Activated naive CD4-positive, alpha-beta T cell treated with anti-CD3 and anti-CD28 coated beads for 36 hours (primary cell): ENCODE measurements at regions not wholly inside any gene's neighbourhood (a gene's known extent, or its start where the extent isn't known, plus 50 kb on each side); places are given as distances from the start of the nearest gene placed in this dataset.
A peak's percentile ranks its signal among the peaks of the same experiment; 100 is the strongest.

Source experiments
- CTCF ChIA-PET: fragments of 350-600 bp; sonication (Branson Sonifier 250); formaldehyde crosslinking; loops from one replicate; lab custom pipeline; 2021; ENCODE audit warnings: antibody characterized with exemption; lab: Charles Lee
- DNase-seq: peaks from one replicate; pipeline ENCODE4 v3.0.0-alpha.2; 2020
- H3K27ac Mint-ChIP-seq: one replicate; pipeline ENCODE4 v1.8.0; 2021; ENCODE audit warnings: mild to moderate bottlenecking, mixed read lengths
- H3K27me3 Mint-ChIP-seq: one replicate; pipeline ENCODE4 v1.8.0; 2021; ENCODE audit warnings: low read depth, mixed read lengths
- H3K36me3 Mint-ChIP-seq: one replicate; pipeline ENCODE4 v1.8.0; 2021; ENCODE audit warnings: low read depth, mixed read lengths
- H3K4me1 Mint-ChIP-seq: one replicate; pipeline ENCODE4 v1.8.0; 2021; ENCODE audit warnings: low read depth, mixed read lengths
- H3K4me3 Mint-ChIP-seq: one replicate; pipeline ENCODE4 v1.8.0; 2021; ENCODE audit warnings: mild to moderate bottlenecking, moderate library complexity, mixed read lengths
- H3K9me3 Mint-ChIP-seq: one replicate; pipeline ENCODE4 v1.8.0; 2021; ENCODE audit warnings: mixed read lengths
- intact Hi-C: fragments of 100-400 bp; cut with micrococcal nuclease; formaldehyde crosslinking; loops from one replicate; pipeline ENCODE4 v1.15.1; 2023

DNA sequence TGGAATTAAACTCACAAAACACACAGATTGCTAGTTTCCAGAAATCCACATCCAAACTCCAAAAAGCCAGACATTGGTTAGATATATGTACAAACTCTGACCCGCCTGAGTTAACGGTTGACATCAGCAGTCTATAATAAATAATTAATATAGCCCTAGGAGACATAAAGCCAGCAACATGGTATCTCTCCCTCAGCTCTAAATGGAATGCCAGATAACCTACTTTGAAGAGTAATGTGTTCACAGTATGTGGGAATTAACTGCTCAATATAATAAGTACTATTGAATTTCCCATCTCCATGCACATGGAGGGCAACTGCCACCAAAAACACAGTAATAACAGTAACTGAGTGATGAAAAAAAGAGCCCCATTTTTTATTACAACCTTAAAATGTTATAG, 383.2 kb downstream of the CD83 start:
- Mint-ChIP-seq H3K27ac (no peak overlapping the region), H3K4me3 (no peak overlapping the region), H3K27me3 (peaks cover 2% of the 10 kb centered on the region), H3K36me3 (no peaks in the 10 kb centered on the region), H3K4me1 (peaks cover 3% of the 10 kb centered on the region), H3K9me3 (peaks cover 6% of the 10 kb centered on the region)
- CTCF ChIA-PET: no interaction called here
- DNase-seq: no peak
- intact Hi-C loops: no loop called here

GRCh38 chr6:14501240-14501639, 383.7 kb downstream of the CD83 start:
- CTCF ChIA-PET: no interaction called here
- intact Hi-C loops: no loop called here
- H3K27ac Mint-ChIP-seq: no peak overlapping the region
- peaks cover 4% of the 10 kb centered on the region for H3K9me3 Mint-ChIP-seq
- H3K4me3 Mint-ChIP-seq: no peak overlapping the region
- peaks cover 2% of the 10 kb centered on the region for H3K27me3 Mint-ChIP-seq
- DNase-seq: no peak
- H3K4me1 Mint-ChIP-seq: peaks cover 6% of the 10 kb centered on the region
- H3K36me3 Mint-ChIP-seq: no peaks in the 10 kb centered on the region

- Mint-ChIP-seq H3K27me3 (peaks cover 1% of the 10 kb centered on the region), H3K36me3 (no peaks in the 10 kb centered on the region), H3K4me3 (no peak overlapping the region), H3K4me1 (peaks cover 11% of the 10 kb centered on the region), H3K9me3 (no peaks in the 10 kb centered on the region), H3K27ac (no peak overlapping the region)
- intact Hi-C loops: no loop called here
- DNase-seq: no peak
- CTCF ChIA-PET: no interaction called here
These were observed 384.3 kb downstream of the CD83 start for GRCh38 chr6:14501914-14502313.

DNA sequence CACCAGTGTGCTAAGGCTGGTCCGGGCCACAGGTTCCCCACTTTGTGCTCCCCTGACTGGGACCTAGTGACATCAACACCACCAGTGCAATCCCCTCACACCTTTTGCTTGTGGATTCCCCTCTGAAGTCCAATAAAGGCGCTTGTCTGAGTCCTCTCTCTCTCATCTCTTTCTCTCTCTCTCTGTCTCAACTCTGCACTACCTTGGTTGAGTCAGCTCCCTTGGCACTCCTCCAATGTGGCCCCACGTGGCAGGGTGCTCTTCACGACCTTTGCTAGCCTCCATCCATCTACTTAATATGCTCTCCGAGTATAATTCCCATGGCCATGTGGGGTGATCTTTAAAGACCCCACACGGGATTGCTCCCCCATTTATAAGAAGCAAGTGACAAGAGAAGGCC, 385.0 kb downstream of the CD83 start:
- H3K27ac Mint-ChIP-seq: no peak overlapping the region
- peak; percentile 14 for DNase-seq
- no peaks in the 10 kb centered on the region for H3K27me3 Mint-ChIP-seq
- intact Hi-C loops: no loop called here
- peaks cover 14% of the 10 kb centered on the region for H3K4me1 Mint-ChIP-seq
- no peaks in the 10 kb centered on the region for H3K9me3 Mint-ChIP-seq
- no peak overlapping the region for H3K4me3 Mint-ChIP-seq
- CTCF ChIA-PET: no interaction called here
- no peaks in the 10 kb centered on the region for H3K36me3 Mint-ChIP-seq

- CTCF ChIA-PET: interaction anchor here (0.6 kb wide), 2 partner anchors 15 to 636 kb away, joined by 3 to 5 read pairs; no protein-coding TSS in a partner anchor
- no peaks in the 10 kb centered on the region for H3K36me3 Mint-ChIP-seq
- DNase-seq: no peak
- H3K27ac Mint-ChIP-seq: no peak overlapping the region
- H3K4me1 Mint-ChIP-seq: peaks cover 14% of the 10 kb centered on the region
- no peaks in the 10 kb centered on the region for H3K27me3 Mint-ChIP-seq
- intact Hi-C loops: no loop called here
- no peak overlapping the region for H3K4me3 Mint-ChIP-seq
- no peaks in the 10 kb centered on the region for H3K9me3 Mint-ChIP-seq
These were observed 387.8 kb downstream of the CD83 start for GRCh38 chr6:14505401-14505800.

DNA sequence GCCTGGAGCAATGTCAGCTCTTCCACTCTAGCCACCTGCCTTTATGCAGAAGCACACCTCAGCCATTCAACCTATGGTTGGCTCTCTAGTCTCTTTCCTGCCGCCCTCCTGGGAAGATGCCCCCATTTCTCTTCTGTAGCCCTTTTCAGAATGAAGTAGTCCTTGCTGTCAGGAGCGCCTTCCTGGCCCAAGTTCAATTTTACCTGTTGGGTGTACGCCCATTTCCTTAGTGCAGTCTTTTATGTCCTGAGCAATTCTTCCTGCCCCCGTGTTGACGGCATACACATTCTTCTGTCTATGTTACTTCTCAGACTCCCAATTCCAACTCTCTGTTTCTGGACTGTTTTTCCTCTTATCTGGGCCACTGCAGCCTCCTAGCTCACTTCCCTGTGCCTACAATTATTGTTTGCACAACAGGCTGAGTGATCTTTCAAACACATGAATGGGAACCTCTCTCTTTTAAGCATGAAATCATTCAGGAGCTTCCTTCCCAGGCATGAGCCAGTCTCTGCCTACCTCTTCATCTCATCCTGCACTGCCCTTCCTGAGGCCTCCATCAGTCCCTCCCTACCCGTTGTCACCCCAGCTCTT, 389.2 kb downstream of the CD83 start:
- Mint-ChIP-seq H3K9me3 (no peaks in the 10 kb centered on the region), H3K4me3 (no peak overlapping the region), H3K4me1 (peaks cover 14% of the 10 kb centered on the region), H3K27ac (no peak overlapping the region), H3K27me3 (no peaks in the 10 kb centered on the region), H3K36me3 (no peaks in the 10 kb centered on the region)
- intact Hi-C loops: no loop called here
- CTCF ChIA-PET: interaction anchor here (0.5 kb wide), 1 partner anchor 178 kb away, joined by 5 read pairs; no protein-coding TSS in a partner anchor
- DNase-seq: no peak

DNA sequence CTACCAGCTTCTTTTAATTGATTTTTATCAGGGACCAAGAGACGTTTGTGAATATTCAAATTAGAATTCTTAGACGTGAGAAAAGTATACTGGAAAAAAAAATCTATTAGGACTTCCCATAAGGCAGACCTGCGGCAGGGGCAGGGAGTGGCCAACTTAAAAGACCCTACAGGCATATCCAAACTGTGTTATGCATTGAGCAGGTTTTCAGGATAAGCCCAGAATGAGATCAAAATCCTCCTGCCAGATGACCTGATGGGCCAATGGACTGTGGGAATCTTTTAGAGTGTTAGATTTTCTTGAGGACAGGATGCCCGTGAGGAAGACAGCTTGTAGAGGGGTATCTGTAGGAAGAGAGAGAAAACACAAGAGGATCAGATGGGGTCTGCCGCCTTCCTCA, 391.5 kb downstream of the CD83 start:
- no peak overlapping the region for H3K4me3 Mint-ChIP-seq
- CTCF ChIA-PET: interaction anchor here (0.6 to 1.0 kb wide), 2 partner anchors 39 to 901 kb away, joined by 3 read pairs; no protein-coding TSS in a partner anchor
- DNase-seq: no peak
- intact Hi-C loops: no loop called here
- H3K9me3 Mint-ChIP-seq: no peaks in the 10 kb centered on the region
- no peak overlapping the region for H3K27ac Mint-ChIP-seq
- H3K4me1 Mint-ChIP-seq: peaks cover 14% of the 10 kb centered on the region
- H3K27me3 Mint-ChIP-seq: no peaks in the 10 kb centered on the region
- H3K36me3 Mint-ChIP-seq: no peaks in the 10 kb centered on the region

DNA sequence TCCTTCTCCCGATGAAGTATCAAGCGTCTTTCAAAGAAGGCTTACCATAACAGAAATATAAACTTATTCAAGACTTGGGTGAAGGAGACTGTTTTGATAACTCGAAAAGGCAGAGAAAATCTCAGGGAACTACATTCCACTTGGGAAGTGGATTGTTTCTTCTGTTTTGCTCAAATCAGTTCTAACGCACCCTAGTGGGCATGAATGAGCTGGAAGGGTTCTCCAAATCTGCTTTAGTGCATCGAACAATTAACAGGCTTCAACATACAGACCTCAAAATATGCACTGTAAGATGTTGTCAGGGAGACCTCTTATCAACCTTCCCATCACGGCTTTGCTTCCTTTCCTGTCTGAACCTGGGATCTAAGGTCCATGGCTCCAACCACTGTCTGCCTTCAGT, 392.5 kb downstream of the CD83 start:
- H3K36me3 Mint-ChIP-seq: no peaks in the 10 kb centered on the region
- H3K27ac Mint-ChIP-seq: no peak overlapping the region
- H3K4me3 Mint-ChIP-seq: no peak overlapping the region
- intact Hi-C loops: no loop called here
- no peak for DNase-seq
- CTCF ChIA-PET: interaction anchor here (0.6 to 1.0 kb wide), 2 partner anchors 39 to 900 kb away, joined by 3 read pairs; no protein-coding TSS in a partner anchor
- no peaks in the 10 kb centered on the region for H3K9me3 Mint-ChIP-seq
- peaks cover 14% of the 10 kb centered on the region for H3K4me1 Mint-ChIP-seq
- H3K27me3 Mint-ChIP-seq: no peaks in the 10 kb centered on the region

- no peak for DNase-seq
- Mint-ChIP-seq H3K4me3 (no peak overlapping the region), H3K27me3 (no peaks in the 10 kb centered on the region), H3K36me3 (no peaks in the 10 kb centered on the region), H3K27ac (no peak overlapping the region), H3K4me1 (peaks cover 12% of the 10 kb centered on the region), H3K9me3 (no peaks in the 10 kb centered on the region)
- intact Hi-C loops: no loop called here
- CTCF ChIA-PET: no interaction called here
These were observed 393.6 kb downstream of the CD83 start for GRCh38 chr6:14511061-14511586.

GRCh38 chr6:14512246-14512645, 394.7 kb downstream of the CD83 start:
- Mint-ChIP-seq H3K27ac (no peak overlapping the region), H3K4me1 (peaks cover 3% of the 10 kb centered on the region), H3K4me3 (no peak overlapping the region), H3K27me3 (no peaks in the 10 kb centered on the region), H3K9me3 (no peaks in the 10 kb centered on the region), H3K36me3 (no peaks in the 10 kb centered on the region)
- intact Hi-C loops: no loop called here
- CTCF ChIA-PET: no interaction called here
- no peak for DNase-seq

DNA sequence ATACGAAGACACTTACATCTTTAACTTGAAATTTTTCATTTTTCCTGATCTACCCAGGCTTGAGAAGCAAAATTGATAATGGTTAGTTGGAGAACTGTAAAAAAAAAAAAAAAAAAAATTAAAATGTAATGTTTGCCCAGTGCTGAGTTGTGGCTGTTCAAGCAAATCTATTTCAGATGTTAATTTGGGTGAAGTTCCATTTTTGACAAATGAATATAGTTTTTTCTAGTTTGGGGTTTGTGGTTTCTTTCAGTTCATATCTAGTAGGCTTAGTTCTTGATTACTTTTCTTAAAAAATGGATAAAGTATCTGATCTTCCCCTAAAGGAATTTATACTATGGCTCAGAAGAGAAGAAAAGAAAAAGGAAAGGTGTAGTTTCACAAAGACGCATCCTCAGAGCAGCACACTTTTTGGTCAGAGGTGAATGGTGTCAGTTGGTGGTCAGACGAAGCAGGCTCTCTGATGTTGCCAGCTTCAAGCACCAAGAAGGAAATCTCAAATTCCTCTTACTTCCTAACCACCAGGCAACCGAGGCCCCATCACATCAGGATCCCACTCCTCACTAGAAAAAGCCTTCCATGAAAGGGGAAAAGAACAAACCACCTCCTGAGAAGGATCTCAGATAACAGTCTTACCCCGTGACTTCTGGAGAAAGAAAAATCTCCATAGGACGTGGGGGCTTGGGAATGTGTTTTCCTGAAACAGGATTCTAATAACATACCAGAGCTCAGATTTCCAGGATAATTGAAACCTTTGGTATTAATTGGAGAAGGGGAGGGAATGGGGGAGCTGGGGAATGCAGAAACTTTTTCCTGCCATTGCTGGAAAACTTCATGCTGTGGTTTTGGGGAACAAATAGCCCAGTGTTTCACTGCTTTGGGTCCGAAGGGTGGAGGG, 396.2 kb downstream of the CD83 start:
- H3K9me3 Mint-ChIP-seq: no peaks in the 10 kb centered on the region
- H3K36me3 Mint-ChIP-seq: no peaks in the 10 kb centered on the region
- no peak for DNase-seq
- intact Hi-C loops: no loop called here
- no peaks in the 10 kb centered on the region for H3K27me3 Mint-ChIP-seq
- H3K4me1 Mint-ChIP-seq: peaks cover 3% of the 10 kb centered on the region
- no peak overlapping the region for H3K27ac Mint-ChIP-seq
- CTCF ChIA-PET: no interaction called here
- H3K4me3 Mint-ChIP-seq: no peak overlapping the region

- intact Hi-C loops: no loop called here
- peaks cover 3% of the 10 kb centered on the region for H3K4me1 Mint-ChIP-seq
- CTCF ChIA-PET: no interaction called here
- DNase-seq: no peak
- no peak overlapping the region for H3K4me3 Mint-ChIP-seq
- H3K36me3 Mint-ChIP-seq: no peaks in the 10 kb centered on the region
- H3K9me3 Mint-ChIP-seq: peaks cover 2% of the 10 kb centered on the region
- H3K27ac Mint-ChIP-seq: no peak overlapping the region
- H3K27me3 Mint-ChIP-seq: no peaks in the 10 kb centered on the region
These were observed 399.4 kb downstream of the CD83 start for GRCh38 chr6:14516956-14517355.
